ENCODE measurements at regions not wholly inside any gene's neighbourhood (a gene's known extent, or its start where the extent isn't known, plus 50 kb on each side); places are given as distances from the start of the nearest gene placed in this dataset.
"Not testable (repeated sequence)": the region's sequence is repeated elsewhere in the genome, so short reads cannot be mapped to it uniquely, and the experiment has no call there.

GRCh38 chr3:139095803-139096466, 51.2 kb upstream of the PRR23C start:
- no peak for DNase-seq (ENCODE audit: low read depth in 1 of 2, low spot score in 1 of 2)

GRCh38 chr3:139096670-139097069, 52.0 kb upstream of the PRR23C start:
- DNase-seq (ENCODE audit: low read depth in 1 of 2, low spot score in 1 of 2), result no peak

DNA sequence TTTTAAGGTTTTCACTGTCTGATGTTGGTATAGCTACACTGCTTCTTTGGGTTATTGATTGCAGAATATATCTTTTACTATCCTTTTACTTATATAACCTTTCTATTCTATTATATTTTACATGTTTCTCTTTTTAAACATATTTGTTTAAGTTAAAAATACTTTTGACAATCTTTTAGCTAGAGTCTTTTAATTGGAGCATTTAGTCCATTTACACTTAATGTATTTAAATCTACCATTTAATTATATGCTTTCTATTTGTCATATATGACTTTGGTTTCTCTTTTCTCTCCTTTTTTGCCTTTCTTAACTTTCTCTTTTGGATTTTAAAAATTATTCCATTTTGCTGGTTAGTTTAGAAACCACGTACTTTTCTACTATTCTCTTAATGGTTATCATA, 53.7 kb upstream of the PRR23C start:
- no peak for DNase-seq (ENCODE audit: low read depth in 1 of 2, low spot score in 1 of 2)

GRCh38 chr3:139099968-139100817, 55.5 kb upstream of the PRR23C start:
- DNase-seq (ENCODE audit: low read depth in 1 of 2, low spot score in 1 of 2), result no peak

DNA sequence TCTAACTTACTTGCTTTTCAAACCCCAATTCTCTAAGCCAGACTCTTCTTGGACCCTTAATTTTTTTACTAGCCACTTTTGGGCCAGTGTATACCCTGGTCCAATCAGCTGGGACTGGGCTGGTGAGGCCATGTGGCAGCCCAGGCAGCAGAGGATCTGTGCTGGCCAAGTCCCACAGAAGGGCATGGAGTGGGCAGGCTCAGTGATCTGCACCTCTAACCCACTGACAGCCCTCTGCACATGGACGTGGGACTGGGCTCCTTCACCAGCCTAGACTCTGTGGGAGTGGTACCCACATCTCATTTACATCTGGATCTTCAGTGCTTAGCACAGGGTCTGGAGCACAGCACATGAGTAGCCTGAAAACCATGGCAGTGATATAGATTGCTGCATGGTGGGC, 56.1 kb upstream of the PRR23C start:
- no peak for DNase-seq (ENCODE audit: low read depth in 1 of 2, low spot score in 1 of 2)

DNA sequence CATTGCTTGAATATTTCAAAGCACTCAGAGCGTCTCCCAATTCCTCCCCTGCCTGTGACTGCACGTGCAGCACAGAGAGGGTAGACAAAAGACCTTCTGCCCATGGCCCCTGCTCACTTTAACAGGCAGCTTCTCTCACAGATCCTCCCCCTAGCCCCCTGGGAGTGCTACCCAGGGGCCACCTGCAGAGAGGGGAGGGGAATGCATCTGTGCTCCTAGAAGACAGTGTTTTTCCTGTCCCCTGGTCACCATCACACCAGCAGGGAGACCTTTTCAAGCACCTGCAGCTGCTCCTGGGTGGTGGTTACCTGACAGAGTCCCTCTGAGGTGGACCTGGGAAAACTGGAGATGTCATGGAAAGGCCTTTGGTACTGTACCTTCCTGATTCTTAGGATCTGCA, 56.7 kb upstream of the PRR23C start:
- no peak for DNase-seq (ENCODE audit: low read depth in 1 of 2, low spot score in 1 of 2)

DNA sequence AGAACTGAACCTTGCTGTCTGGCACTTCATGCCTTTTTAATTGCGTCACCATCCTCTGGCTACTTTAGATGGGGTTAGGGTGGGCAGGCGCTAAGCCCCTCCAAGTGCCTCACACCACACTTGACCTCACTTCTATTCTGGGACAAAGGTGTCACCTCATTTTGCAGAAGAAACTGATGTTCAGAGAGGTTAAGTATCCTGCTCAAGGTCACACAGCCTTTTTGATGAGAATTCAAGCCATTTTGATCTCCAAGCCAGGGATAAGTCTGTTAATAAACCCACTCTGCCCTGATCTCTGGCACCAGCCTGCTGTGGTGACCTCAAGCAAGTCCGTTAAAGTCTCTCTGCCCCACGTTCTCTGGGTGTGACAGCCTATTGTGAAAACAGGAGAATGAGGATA, 58.8 kb upstream of the PRR23C start:
- no peak for DNase-seq (ENCODE audit: low read depth in 1 of 2, low spot score in 1 of 2)

DNA sequence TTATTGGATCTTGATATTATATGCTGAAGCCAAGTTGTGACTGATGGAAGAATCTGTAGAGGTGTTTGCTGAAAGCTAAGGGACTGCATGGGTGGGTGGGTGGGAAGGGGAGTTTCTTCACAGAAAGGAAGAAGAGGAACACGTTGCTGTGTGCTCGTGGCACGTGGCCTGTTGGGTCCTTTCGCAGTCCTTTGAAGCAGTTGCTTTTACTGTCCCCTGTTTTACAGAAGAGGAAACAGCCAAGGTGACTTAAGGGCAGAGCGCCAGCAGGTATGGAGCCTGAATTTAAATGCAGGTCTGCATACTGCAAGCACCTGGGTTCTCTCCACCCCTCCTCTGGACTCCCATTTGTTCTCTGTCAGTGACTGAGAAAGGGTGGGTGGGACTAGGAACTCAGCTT, 59.4 kb upstream of the PRR23C start:
- DNase-seq (ENCODE audit: low read depth in 1 of 2, low spot score in 1 of 2), result no peak

DNA sequence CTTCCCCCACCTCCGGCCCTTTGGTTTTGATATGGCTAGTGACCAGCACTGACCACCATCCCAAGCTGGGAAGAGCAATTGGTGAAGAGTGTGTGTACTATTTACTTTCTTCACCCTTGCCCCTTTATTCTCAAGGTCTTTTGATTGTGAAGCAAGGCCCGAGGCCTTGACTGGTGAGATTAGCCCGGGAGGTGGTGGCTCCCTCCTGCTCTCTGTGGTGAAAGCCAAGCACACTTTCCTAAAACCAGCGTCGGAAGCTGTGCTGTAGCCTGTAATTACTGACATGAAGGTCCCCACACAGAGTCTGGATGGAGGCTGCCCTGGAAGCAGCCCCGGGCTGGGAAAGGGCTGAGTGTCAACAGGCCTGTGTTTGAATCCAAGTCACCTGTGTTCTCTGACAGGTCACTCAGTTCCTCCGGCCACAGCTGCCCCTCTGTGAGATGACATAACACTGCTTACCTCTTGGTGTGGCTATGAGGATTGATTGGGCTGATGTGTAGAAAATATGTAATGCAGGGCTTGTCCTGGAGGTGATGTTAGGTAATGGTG, 60.5 kb upstream of the PRR23C start:
- no peak for DNase-seq (ENCODE audit: low read depth in 1 of 2, low spot score in 1 of 2)

DNA sequence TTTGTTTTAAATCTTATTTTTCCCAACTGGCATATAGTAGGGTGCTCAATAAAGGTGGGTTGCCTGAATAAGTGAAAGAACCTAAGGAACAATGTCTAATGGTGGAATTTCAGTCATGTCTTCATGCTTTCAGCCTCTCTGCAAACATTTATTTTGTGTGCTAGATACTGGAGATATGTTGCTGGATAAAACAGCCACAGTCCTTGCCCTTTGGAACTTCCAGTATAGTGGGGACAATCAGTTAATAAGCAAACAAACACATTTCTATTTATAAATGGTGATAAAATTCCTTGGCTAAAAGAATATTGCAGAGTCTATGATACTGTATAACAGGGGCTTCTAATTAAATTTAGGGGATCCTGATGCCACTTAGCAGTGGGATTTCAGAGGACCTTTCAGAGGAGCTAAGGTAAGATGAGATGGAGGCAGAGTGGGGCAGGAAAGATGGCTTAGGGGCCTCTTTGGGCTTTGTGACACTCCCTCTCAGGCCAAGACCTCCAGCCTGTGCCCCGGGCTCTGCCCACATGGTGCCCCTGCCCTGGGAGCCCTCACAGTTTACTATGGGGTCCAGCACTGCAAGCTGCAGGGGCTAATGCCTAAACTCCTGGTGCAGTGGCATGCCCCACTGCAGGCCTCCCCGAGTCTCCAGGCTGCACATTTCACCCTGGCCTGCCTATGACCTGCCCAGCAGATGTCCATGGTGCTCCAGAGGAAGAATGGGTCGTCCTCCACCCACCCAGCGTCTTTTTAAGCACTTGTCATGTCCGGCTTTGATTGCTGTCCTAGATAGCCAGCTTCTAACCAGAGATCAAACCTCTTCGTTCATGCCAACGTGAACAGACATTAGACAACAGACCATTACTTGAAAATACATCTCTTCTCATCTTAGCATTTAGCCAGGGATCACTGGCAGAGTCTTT, 61.6 kb upstream of the PRR23C start:
- no peak for DNase-seq (ENCODE audit: low read depth in 1 of 2, low spot score in 1 of 2)

DNA sequence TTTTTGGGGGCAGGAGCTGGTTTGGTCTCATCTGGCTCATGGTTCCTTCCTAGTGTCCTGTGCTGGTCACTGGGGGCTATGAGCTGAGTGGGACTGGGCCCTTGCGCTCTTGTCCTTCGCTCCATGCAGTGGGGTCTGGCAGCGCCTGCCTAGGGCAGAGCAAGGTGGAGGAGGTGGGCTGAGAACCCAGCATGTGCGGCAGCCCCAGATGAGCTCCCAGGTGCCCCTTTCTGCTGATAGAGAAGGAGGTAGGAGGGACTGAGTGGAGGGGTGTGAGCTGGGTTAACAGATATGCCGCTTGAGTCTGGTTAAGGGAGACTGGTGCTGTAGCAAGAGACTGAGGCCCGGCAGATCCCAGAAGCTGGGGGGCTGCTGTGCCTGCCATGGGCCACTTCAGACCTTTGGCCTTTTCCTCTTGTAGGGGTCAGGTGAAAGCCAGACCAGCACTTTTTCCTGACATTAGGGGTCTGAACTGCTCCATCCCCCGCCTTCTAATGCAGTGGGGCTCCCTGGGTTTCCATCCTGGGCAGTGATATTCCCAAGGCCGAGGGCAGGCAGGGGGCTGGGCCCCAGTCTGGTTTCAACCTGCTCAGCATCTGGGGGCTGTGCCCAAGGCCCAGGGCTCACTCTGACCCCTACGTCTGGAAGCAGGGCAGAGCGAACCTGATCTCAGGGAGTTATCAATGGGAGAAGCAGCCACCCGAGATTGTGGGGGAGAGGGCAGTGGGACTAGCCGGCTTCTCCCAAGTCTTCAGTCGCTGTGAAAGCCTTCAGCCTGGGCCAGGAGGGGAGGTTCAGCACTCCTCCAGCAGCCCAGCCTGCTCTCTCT, 62.9 kb upstream of the PRR23C start:
- no peak for DNase-seq (ENCODE audit: low read depth in 1 of 2, low spot score in 1 of 2)

GRCh38 chr3:139108253-139108969, 63.7 kb upstream of the PRR23C start:
- no peak for DNase-seq (ENCODE audit: low read depth in 1 of 2, low spot score in 1 of 2)

DNA sequence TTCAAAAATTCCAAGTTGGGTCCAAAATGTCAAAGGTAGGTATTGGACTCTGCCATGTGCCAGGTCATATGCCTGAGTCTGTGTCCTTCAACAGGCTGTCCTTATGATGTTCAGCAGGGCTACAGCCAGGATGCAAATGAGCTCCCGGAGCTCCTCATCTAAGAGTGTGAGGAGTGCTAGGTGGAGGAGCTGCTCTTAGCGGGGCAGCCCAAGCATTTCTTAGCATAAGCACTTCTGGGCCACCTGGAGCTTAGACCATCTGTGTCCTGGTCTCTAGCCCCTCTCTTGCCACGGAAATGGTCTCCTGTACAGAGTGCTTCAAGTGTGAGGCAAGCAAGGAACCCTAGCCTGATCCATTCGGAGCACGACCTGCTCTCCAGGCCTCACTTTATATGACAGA, 64.6 kb upstream of the PRR23C start:
- no peak for DNase-seq (ENCODE audit: low read depth in 1 of 2, low spot score in 1 of 2)

- DNase-seq (ENCODE audit: low read depth in 1 of 2, low spot score in 1 of 2), result no peak
Measured at GRCh38 chr3:139110072-139110830, 65.6 kb upstream of the PRR23C start.

GRCh38 chr3:139110929-139111328, 66.2 kb upstream of the PRR23C start:
- DNase-seq (ENCODE audit: low read depth in 1 of 2, low spot score in 1 of 2), result not testable (repeated sequence)

GRCh38 chr3:139111392-139112229, 66.9 kb upstream of the PRR23C start:
- DNase-seq (ENCODE audit: low read depth in 1 of 2, low spot score in 1 of 2), result peak; percentile 4 to 22

DNA sequence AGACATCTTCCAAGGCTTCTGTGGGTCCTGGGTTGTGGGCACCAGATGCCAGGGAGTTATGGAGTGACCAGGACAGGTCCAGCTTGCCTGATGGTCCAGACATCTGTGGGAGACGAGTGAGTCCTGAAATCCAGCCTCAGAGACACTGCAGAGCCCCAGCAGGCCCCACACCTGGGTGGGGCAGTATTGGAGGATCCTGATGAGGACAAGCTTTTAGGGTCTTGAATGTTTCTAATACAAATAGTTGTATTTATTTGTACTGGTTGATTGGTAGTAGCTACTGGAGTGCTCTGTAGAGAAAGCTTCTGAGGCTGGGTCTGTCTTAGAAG, 67.5 kb upstream of the PRR23C start:
- DNase-seq (ENCODE audit: low read depth in 1 of 2, low spot score in 1 of 2), result no peak

GRCh38 chr3:139113231-139113992, 68.7 kb upstream of the PRR23C start:
- no peak for DNase-seq (ENCODE audit: low read depth in 1 of 2, low spot score in 1 of 2)

Data from activated T-helper 1 cell treated with anti-CD3 and anti-CD28 coated beads, Interleukin-2, amount 50 U/mL, for 16 hours (primary cell).